ENCODE measurements at regions not wholly inside any gene's neighbourhood (a gene's known extent, or its start where the extent isn't known, plus 50 kb on each side); places are given as distances from the start of the nearest gene placed in this dataset.

- Mint-ChIP-seq H3K27ac (no peak overlapping the region), H3K4me3 (no peak overlapping the region), H3K4me1 (peaks cover 3% of the 10 kb centered on the region), H3K9me3 (peaks cover 4% of the 10 kb centered on the region), H3K27me3 (peaks cover 3% of the 10 kb centered on the region), H3K36me3 (no peaks in the 10 kb centered on the region)
Measured at GRCh38 chr2:217167531-217167930, 307.7 kb upstream of the TNP1 start.

GRCh38 chr2:217166241-217166850, 306.5 kb upstream of the TNP1 start:
- Mint-ChIP-seq H3K9me3 (peaks cover under 1% of the 10 kb centered on the region), H3K4me3 (no peak overlapping the region), H3K27me3 (peaks cover 4% of the 10 kb centered on the region), H3K4me1 (peaks cover 15% of the 10 kb centered on the region), H3K36me3 (no peaks in the 10 kb centered on the region), H3K27ac (no peak overlapping the region)

- Mint-ChIP-seq H3K27me3 (peaks cover 4% of the 10 kb centered on the region), H3K9me3 (no peaks in the 10 kb centered on the region), H3K27ac (no peak overlapping the region), H3K4me1 (peaks cover 18% of the 10 kb centered on the region), H3K4me3 (no peak overlapping the region), H3K36me3 (no peaks in the 10 kb centered on the region)
Measured at GRCh38 chr2:217165547-217165946, 305.7 kb upstream of the TNP1 start.

GRCh38 chr2:217163987-217164386, 304.1 kb upstream of the TNP1 start:
- H3K36me3 Mint-ChIP-seq = no peaks in the 10 kb centered on the region
- peaks cover 18% of the 10 kb centered on the region for H3K4me1 Mint-ChIP-seq
- H3K27ac Mint-ChIP-seq = no peak overlapping the region
- H3K4me3 Mint-ChIP-seq = no peak overlapping the region
- no peaks in the 10 kb centered on the region for H3K9me3 Mint-ChIP-seq
- H3K27me3 Mint-ChIP-seq = peaks cover 6% of the 10 kb centered on the region

- Mint-ChIP-seq H3K27me3 (peaks cover 6% of the 10 kb centered on the region), H3K27ac (no peak overlapping the region)
Measured at GRCh38 chr2:217162533-217162932, 302.7 kb upstream of the TNP1 start.

GRCh38 chr2:217160978-217161973, 301.4 kb upstream of the TNP1 start:
- Mint-ChIP-seq H3K27me3 (peaks cover 6% of the 10 kb centered on the region), H3K4me1 (peaks cover 18% of the 10 kb centered on the region), H3K9me3 (no peaks in the 10 kb centered on the region), H3K4me3 (no peak overlapping the region), H3K27ac (no peak overlapping the region), H3K36me3 (no peaks in the 10 kb centered on the region)

More at GRCh38 chr2:217162533-217162932, 302.7 kb upstream of the TNP1 start:
- Mint-ChIP-seq H3K4me3 (no peak overlapping the region), H3K36me3 (no peaks in the 10 kb centered on the region), H3K9me3 (no peaks in the 10 kb centered on the region), H3K4me1 (peaks cover 18% of the 10 kb centered on the region)

- H3K36me3 Mint-ChIP-seq = no peaks in the 10 kb centered on the region
- no peak overlapping the region for H3K27ac Mint-ChIP-seq
- peaks cover 18% of the 10 kb centered on the region for H3K4me1 Mint-ChIP-seq
- peaks cover 6% of the 10 kb centered on the region for H3K27me3 Mint-ChIP-seq
- no peaks in the 10 kb centered on the region for H3K9me3 Mint-ChIP-seq
- H3K4me3 Mint-ChIP-seq = no peak overlapping the region
Measured at GRCh38 chr2:217160103-217160743, 300.4 kb upstream of the TNP1 start.

- Mint-ChIP-seq H3K4me1 (peaks cover 18% of the 10 kb centered on the region), H3K4me3 (no peak overlapping the region), H3K9me3 (no peaks in the 10 kb centered on the region), H3K27ac (no peak overlapping the region), H3K36me3 (no peaks in the 10 kb centered on the region), H3K27me3 (peaks cover 6% of the 10 kb centered on the region)
Measured at GRCh38 chr2:217158928-217159327, 299.1 kb upstream of the TNP1 start.

- Mint-ChIP-seq H3K9me3 (no peaks in the 10 kb centered on the region), H3K4me1 (peaks cover 15% of the 10 kb centered on the region), H3K36me3 (no peaks in the 10 kb centered on the region), H3K4me3 (no peak overlapping the region), H3K27me3 (peaks cover 6% of the 10 kb centered on the region), H3K27ac (no peak overlapping the region)
Measured at GRCh38 chr2:217157581-217157980, 297.7 kb upstream of the TNP1 start.

GRCh38 chr2:217156801-217157200, 296.9 kb upstream of the TNP1 start:
- Mint-ChIP-seq H3K36me3 (no peaks in the 10 kb centered on the region), H3K27me3 (peaks cover 5% of the 10 kb centered on the region), H3K9me3 (no peaks in the 10 kb centered on the region), H3K27ac (no peak overlapping the region), H3K4me3 (no peak overlapping the region), H3K4me1 (peaks cover 8% of the 10 kb centered on the region)

- Mint-ChIP-seq H3K27me3 (no peaks in the 10 kb centered on the region), H3K27ac (no peak overlapping the region), H3K9me3 (no peaks in the 10 kb centered on the region), H3K4me3 (no peak overlapping the region), H3K36me3 (no peaks in the 10 kb centered on the region), H3K4me1 (no peaks in the 10 kb centered on the region)
Measured at GRCh38 chr2:217154923-217155322, 295.1 kb upstream of the TNP1 start.

- H3K4me1 Mint-ChIP-seq = no peaks in the 10 kb centered on the region
- no peak overlapping the region for H3K27ac Mint-ChIP-seq
- no peaks in the 10 kb centered on the region for H3K9me3 Mint-ChIP-seq
- H3K36me3 Mint-ChIP-seq = no peaks in the 10 kb centered on the region
- H3K27me3 Mint-ChIP-seq = peaks cover 1% of the 10 kb centered on the region
- H3K4me3 Mint-ChIP-seq = no peak overlapping the region
Measured at GRCh38 chr2:217153510-217153909, 293.6 kb upstream of the TNP1 start.

GRCh38 chr2:217152831-217153230, 293.0 kb upstream of the TNP1 start:
- Mint-ChIP-seq H3K36me3 (no peaks in the 10 kb centered on the region), H3K27me3 (peaks cover 2% of the 10 kb centered on the region), H3K9me3 (no peaks in the 10 kb centered on the region), H3K4me1 (no peaks in the 10 kb centered on the region), H3K4me3 (no peak overlapping the region), H3K27ac (no peak overlapping the region)

- Mint-ChIP-seq H3K4me3 (no peak overlapping the region), H3K27ac (no peak overlapping the region), H3K27me3 (peaks cover 2% of the 10 kb centered on the region), H3K4me1 (no peaks in the 10 kb centered on the region), H3K36me3 (no peaks in the 10 kb centered on the region), H3K9me3 (no peaks in the 10 kb centered on the region)
Measured at GRCh38 chr2:217151509-217152206, 291.8 kb upstream of the TNP1 start.

GRCh38 chr2:217150236-217150635, 290.4 kb upstream of the TNP1 start:
- H3K4me3 Mint-ChIP-seq = no peak overlapping the region
- H3K27me3 Mint-ChIP-seq = peaks cover 2% of the 10 kb centered on the region
- no peaks in the 10 kb centered on the region for H3K36me3 Mint-ChIP-seq

More at GRCh38 chr2:217150236-217150635, 290.4 kb upstream of the TNP1 start:
- Mint-ChIP-seq H3K4me1 (no peaks in the 10 kb centered on the region), H3K27ac (no peak overlapping the region), H3K9me3 (no peaks in the 10 kb centered on the region)

Data from activated naive CD4-positive, alpha-beta T cell treated with anti-CD3 and anti-CD28 coated beads, Interleukin-2, amount 50 U/mL, for 24 hours (primary cell).